Activated CD8-positive, alpha-beta T cell treated with anti-CD3 and anti-CD28 coated beads for 36 hours (primary cell): ENCODE measurements at regions not wholly inside any gene's neighbourhood (a gene's known extent, or its start where the extent isn't known, plus 50 kb on each side); places are given as distances from the start of the nearest gene placed in this dataset.

Experiments used
- ATAC-seq: fragments of 200-7000 bp; cut with Tn5 transposase; one replicate; pipeline ENCODE4 v1.10.0; 2021; ENCODE audit warnings: mild to moderate bottlenecking, moderate library complexity
- CTCF ChIA-PET: fragments of 350-600 bp; sonication (Branson Sonifier 250); formaldehyde crosslinking; loops from one replicate; lab custom pipeline; 2021; ENCODE audit warnings: antibody characterized with exemption; lab: Charles Lee
- POLR2A ChIA-PET: fragments of 350-600 bp; sonication (Branson Sonifier 250); formaldehyde crosslinking; loops from one replicate; lab custom pipeline; 2021; ENCODE audit warnings: antibody characterized with exemption; lab: Charles Lee
- DNase-seq: peaks from one replicate; pipeline ENCODE4 v3.0.0-alpha.2; 2020
- H3K27ac Mint-ChIP-seq: one replicate; pipeline ENCODE4 v1.8.0; 2021; ENCODE audit warnings: mild to moderate bottlenecking, mixed read lengths
- H3K27me3 Mint-ChIP-seq: one replicate; pipeline ENCODE4 v1.8.0; 2021; ENCODE audit warnings: mixed read lengths
- H3K36me3 Mint-ChIP-seq: one replicate; pipeline ENCODE4 v1.8.0; 2021; ENCODE audit warnings: low read depth, mixed read lengths
- H3K4me1 Mint-ChIP-seq: one replicate; pipeline ENCODE4 v1.8.0; 2021; ENCODE audit warnings: low read depth, mixed read lengths
- H3K4me3 Mint-ChIP-seq: one replicate; pipeline ENCODE4 v1.8.0; 2021; ENCODE audit warnings: mild to moderate bottlenecking, moderate library complexity, mixed read lengths
- H3K9me3 Mint-ChIP-seq: one replicate; pipeline ENCODE4 v1.8.0; 2021; ENCODE audit warnings: mixed read lengths
- intact Hi-C: fragments of 100-400 bp; cut with micrococcal nuclease; formaldehyde crosslinking; loops from one replicate; pipeline ENCODE4 v1.10.0; 2022
- TF ChIP-seq, protein P1 (sequence below): fragments of 200-600 bp; IDR thresholded peaks from one replicate; pipeline ENCODE4 v1.8.0; 2022; ENCODE audit warnings: antibody characterized with exemption, mild to moderate bottlenecking

DNA sequence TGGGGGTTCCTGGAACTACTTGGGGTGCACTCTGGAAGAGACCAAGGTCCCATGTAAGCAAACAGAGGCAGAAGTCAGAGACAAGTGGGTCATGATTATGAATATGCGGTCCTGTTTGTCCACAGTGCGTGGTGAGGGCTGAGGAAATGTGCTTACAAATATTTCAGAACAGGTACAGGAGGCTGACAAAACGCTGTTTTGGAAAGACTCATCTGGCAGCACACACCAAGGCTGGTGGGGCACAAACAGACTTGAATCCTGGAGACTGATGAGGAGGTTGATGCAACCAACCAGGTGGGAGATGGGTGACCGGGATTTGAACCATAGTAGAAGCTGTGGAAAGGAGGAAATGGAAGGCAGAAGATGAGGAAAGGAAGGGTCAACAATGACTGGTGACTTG is 83.8 kb downstream of the ADRB2 start:
- H3K27ac Mint-ChIP-seq: no peak overlapping the region
- ATAC-seq (no peak), DNase-seq (no peak)
- POLR2A ChIA-PET: no interaction called here
- H3K4me1 Mint-ChIP-seq: peaks cover 13% of the 10 kb centered on the region
- H3K27me3 Mint-ChIP-seq: peaks cover 1% of the 10 kb centered on the region
- H3K9me3 Mint-ChIP-seq: no peaks in the 10 kb centered on the region
- H3K4me3 Mint-ChIP-seq: no peak overlapping the region
- intact Hi-C loops: no loop called here
- CTCF ChIA-PET: no interaction called here
- TF ChIP-seq, protein P1, sequence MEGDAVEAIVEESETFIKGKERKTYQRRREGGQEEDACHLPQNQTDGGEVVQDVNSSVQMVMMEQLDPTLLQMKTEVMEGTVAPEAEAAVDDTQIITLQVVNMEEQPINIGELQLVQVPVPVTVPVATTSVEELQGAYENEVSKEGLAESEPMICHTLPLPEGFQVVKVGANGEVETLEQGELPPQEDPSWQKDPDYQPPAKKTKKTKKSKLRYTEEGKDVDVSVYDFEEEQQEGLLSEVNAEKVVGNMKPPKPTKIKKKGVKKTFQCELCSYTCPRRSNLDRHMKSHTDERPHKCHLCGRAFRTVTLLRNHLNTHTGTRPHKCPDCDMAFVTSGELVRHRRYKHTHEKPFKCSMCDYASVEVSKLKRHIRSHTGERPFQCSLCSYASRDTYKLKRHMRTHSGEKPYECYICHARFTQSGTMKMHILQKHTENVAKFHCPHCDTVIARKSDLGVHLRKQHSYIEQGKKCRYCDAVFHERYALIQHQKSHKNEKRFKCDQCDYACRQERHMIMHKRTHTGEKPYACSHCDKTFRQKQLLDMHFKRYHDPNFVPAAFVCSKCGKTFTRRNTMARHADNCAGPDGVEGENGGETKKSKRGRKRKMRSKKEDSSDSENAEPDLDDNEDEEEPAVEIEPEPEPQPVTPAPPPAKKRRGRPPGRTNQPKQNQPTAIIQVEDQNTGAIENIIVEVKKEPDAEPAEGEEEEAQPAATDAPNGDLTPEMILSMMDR: no peak
- no peaks in the 10 kb centered on the region for H3K36me3 Mint-ChIP-seq

DNA sequence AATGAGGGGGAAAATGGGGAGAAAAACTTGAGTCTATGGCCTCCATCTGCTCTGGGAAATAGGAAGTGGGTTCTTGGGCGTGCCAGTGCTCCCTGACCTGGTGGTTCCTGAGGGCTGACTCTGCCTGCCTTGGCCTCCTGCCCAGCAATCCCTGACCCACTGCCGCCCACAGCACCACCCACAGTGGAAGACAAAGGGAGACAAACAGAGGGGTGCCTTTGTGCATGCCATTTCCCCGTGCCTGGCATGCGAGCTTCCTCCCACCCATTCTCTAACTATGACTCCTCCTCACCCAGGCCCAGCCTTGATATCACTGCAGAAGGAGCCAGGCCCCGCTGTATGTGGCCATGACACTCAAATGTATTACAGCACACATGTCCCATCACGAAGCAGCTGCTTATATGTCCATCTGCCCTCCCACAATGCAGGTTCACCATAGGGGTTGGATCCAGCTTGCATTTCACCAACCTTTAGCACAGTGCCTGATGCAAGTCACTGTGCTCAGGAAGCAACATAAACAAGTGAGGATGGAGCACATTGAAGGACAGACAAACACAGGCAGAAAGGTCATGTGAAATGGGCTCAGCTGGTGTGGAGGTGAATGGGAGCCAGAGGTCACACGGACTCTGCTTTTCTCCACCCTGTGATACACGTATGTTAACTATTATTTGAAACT is 84.4 kb downstream of the ADRB2 start:
- ChIA-PET CTCF (no interaction called here), POLR2A (no interaction called here)
- TF ChIP-seq, protein P1: no peak
- no peaks in the 10 kb centered on the region for H3K9me3 Mint-ChIP-seq
- H3K4me3 Mint-ChIP-seq: no peak overlapping the region
- DNase-seq: no peak
- H3K4me1 Mint-ChIP-seq: peaks cover 13% of the 10 kb centered on the region
- H3K36me3 Mint-ChIP-seq: no peaks in the 10 kb centered on the region
- H3K27me3 Mint-ChIP-seq: peaks cover 1% of the 10 kb centered on the region
- H3K27ac Mint-ChIP-seq: no peak overlapping the region
- ATAC-seq: no peak
- intact Hi-C loops: no loop called here

DNA sequence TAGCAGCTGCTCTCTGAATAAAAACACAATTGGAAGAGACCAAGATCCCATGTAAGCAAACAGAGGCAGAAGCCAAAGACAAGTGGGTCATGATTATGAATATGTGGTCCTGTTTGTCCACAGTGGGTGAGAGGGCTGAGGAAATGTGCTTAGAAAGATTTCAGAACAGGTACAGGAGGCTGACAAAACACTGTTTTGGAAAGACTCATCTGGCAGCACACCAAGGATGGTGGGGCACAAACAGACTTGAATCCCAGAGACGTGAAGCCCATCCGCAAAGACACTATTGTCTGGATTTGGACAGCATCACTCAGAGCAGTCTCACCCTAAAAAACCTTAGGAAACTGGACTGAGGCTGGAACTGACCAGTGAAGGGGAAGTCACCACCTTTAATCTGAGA is 85.0 kb downstream of the ADRB2 start:
- intact Hi-C loops: no loop called here
- Mint-ChIP-seq H3K4me1 (peaks cover 13% of the 10 kb centered on the region), H3K27ac (no peak overlapping the region), H3K4me3 (no peak overlapping the region), H3K9me3 (no peaks in the 10 kb centered on the region), H3K27me3 (peaks cover 1% of the 10 kb centered on the region), H3K36me3 (no peaks in the 10 kb centered on the region)
- ATAC-seq (no peak), DNase-seq (no peak)
- CTCF ChIA-PET: no interaction called here
- TF ChIP-seq, protein P1: no peak
- POLR2A ChIA-PET: no interaction called here

DNA sequence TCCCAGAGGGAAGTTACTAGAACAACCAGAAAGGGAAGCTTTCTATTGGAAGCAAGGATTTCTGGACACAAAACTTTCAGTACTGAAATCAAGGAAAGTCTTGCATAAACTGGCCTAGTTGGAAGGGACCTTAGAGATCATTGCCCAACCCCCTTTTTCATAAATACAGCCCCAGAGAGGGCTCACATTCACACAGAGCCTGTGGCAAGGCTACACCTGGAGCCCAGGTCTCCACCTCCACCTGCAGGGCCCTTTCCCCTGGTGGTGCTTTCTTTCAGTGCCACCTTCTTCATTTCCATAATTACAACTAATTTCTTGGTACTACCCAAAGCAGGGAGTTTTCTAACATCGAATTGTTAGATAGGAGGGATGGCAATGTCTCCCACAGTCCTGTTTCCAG is 85.7 kb downstream of the ADRB2 start:
- TF ChIP-seq, protein P1: no peak
- H3K9me3 Mint-ChIP-seq: no peaks in the 10 kb centered on the region
- peaks cover 6% of the 10 kb centered on the region for H3K4me1 Mint-ChIP-seq
- CTCF ChIA-PET: no interaction called here
- DNase-seq (no peak), ATAC-seq (no peak)
- no peak overlapping the region for H3K4me3 Mint-ChIP-seq
- POLR2A ChIA-PET: no interaction called here
- H3K36me3 Mint-ChIP-seq: no peaks in the 10 kb centered on the region
- no peak overlapping the region for H3K27ac Mint-ChIP-seq
- H3K27me3 Mint-ChIP-seq: peaks cover 1% of the 10 kb centered on the region
- intact Hi-C loops: no loop called here

DNA sequence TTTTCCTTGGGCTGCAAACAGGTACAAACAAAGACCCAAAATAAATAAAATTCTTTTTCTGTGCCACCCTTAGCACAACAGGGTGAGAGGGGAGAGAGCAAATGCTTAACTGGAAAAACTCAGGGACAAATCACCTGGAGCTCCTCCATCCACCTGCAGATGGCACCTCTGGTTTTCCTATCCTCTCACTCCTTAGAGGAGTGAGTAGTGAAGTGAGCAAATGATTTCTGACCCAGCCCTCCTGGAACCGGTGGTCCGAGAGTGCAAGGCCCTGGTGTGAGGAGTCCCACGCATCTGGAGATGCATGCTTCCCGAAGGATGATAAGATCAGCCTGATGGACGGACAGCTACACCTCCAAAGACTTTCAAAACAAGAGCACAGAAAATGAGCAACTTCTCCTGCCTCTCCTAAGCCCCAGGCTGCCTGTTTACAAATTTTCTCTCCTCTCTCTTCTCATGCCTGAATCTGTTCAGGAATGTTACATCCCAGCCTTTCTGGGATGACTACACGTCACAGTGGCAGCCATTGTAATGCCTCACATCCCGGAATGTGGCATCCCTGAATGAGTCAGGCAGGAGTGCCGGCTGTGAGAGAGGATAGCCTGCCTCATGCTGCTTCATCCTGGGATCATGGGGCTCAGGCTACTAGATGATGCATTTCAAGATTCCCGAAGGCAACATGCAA is 86.4 kb downstream of the ADRB2 start:
- H3K4me1 Mint-ChIP-seq: peaks cover 6% of the 10 kb centered on the region
- no peak overlapping the region for H3K27ac Mint-ChIP-seq
- no peaks in the 10 kb centered on the region for H3K9me3 Mint-ChIP-seq
- no peak overlapping the region for H3K4me3 Mint-ChIP-seq
- H3K36me3 Mint-ChIP-seq: no peaks in the 10 kb centered on the region
- no peak for ATAC-seq
- TF ChIP-seq, protein P1: no peak
- no peak for DNase-seq
- H3K27me3 Mint-ChIP-seq: peaks cover 4% of the 10 kb centered on the region
- CTCF ChIA-PET: no interaction called here
- intact Hi-C loops: no loop called here
- POLR2A ChIA-PET: no interaction called here
